Hypothalamus (tissue), 51 donors: ENCODE measurements at regions not wholly inside any gene's neighbourhood (a gene's known extent, or its start where the extent isn't known, plus 50 kb on each side); places are given as distances from the start of the nearest gene placed in this dataset.
A peak's percentile ranks its signal among the peaks of the same experiment; 100 is the strongest.

Experiments
- DNase-seq, 51 donors: peaks; one replicate each; lab custom pipeline; 2025; lab: John Stamatoyannopoulos, UW

DNA sequence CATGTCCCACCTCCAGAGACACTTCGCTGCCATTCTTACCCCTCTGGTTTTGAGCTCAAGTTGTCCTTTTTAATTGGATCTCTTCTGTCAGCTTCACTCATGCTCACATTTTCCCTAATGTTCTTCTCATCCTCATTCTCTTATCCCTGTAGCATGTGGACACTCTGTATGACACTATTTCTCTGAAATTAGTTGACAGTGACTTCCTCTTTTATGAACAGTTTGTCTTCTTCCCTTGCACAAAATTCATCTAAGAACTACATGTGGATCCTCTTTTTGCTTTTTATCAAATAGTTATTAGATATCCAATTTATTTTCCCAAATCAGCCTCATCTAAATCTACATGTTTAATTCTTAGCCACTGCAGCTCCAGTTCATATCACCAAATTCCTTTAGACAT lies 676.2 kb downstream of the MAT2B start:
- no peak for DNase-seq

DNA sequence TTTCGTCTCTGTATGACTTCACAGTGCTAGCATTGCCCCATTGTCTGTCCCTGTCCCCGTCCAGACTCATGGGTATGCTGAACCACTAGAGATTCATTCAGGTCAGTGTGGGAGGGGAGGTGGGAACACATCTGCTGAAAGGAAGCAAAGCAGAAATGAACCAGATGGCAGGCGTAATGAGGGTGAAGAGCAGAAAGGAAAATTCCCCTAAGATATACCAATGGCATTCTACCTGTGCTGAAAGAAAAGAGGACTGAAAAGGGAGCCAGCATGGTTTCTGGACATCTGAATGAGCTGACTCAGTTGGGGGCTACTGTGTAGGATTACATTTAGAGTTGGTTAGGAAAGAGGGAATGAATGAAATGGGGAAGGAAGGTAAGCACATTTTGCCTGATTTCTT lies 678.7 kb downstream of the MAT2B start:
- DNase-seq: no peak

DNA sequence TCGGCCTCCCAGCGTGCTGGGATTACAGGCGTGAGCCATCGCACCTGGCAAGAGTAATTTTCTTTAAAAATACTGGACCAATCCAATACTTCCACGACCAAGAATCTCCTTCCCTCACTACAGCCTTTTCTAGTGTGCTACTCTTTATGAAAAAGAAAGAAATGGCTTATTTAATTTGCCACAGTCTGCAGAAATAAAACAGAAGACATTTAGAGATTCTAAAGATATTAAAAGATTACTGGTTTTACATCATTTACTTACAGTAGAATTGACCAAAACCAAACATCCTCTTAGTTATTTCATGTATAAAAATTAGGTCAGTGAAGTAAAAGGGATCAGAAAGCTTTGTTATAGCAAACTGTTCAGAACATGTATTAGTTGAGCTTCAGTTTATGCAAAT lies 679.6 kb downstream of the MAT2B start:
- DNase-seq: no peak

DNA sequence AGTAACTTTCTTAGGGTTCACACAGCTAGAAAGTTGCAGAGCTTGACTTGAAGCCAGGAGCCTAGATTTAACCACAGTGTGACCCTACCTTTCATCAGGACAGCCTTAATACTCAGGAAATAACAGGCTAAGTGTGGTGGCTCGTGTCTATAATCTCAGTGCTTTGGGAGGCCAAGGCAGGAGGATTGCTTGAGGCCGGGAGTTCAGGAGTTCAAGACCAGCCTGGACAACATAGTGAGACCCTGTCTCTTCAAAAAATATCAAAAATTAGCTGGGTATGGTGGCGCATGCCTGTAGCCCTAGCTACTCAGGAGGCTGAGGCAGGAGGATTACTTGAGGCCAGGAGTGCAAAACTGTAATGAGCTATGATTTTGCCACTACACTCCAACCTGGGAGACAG lies 681.1 kb downstream of the MAT2B start:
- DNase-seq: no peak

DNA sequence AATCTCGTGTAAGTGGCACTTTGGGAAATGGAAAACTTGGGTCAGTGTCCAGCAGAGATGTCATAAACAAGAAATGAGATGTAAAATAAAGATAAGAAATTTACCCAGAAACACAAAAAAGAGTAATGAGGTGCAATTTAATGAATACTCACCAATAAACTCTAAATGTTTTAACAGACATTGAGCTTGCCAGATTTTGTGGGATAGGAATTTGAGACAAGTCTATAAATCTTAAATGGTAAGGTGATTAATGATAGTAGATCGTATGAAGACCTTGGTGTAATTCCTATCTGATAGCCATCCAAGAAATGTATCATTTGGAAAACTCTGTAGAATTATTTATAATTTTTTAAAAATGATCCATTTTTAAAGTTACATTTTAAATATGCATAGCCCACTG lies 682.4 kb downstream of the MAT2B start:
- no peak for DNase-seq

DNA sequence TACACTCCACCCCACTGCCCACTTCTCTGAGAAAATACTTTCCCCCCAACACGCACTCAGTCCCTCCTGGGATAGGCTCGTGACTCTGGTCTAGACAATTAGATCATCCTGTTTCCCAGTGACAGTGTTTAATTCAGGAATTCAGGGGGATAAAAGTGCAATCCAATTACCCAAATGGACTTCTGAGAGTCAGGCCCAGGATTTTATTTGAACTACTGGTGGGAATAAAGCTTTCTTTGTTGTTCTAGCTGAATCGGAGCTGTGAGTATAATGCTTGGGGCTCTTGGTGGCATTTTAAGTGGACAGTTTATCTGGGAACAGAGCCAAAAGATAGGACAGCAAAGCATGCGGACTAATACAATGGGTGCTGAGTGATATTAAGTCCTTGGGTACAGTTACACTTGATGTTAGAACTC lies 683.3 kb downstream of the MAT2B start:
- DNase-seq: peak in 1 of 51 donors; percentile 3

DNA sequence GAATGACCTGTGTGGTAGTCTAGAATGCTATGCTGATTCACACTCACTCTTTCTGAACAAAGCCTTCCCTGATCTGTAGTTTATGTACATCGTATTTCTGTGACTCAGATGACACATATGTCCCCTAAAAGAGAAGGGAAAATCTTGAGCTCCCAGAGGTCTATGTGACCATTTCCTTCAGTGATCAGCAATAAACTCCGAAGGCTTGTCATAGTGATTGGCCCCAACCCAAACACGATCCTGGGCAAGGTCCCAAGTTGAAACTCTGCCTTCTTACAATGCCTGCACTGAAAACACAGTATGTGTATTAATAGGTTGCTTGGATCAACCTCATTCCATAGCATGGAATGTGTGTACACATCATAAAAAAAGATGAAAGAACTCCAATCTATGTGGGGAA lies 685.8 kb downstream of the MAT2B start:
- peak in 4 of 51 donors; percentile 0 to 3 (median 2) for DNase-seq

DNA sequence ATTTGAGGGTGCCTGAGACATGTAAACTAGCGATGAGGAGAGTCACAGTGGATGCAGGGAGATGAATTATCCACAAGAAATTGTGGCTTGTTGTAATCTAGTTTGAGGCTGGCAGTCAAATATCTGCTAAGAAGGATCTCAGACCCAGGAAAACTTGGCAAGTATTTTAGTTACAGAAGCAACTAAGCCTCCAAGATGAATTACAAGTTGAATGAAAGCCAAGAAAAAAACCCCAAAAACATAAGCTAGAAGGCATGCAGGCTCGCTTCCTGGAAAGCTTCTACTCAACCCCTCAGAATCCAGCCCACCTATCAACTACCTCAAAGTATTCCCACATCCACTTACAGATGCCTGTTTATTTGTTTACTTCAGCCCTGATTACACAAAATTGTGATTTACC lies 696.9 kb downstream of the MAT2B start:
- DNase-seq: no peak

DNA sequence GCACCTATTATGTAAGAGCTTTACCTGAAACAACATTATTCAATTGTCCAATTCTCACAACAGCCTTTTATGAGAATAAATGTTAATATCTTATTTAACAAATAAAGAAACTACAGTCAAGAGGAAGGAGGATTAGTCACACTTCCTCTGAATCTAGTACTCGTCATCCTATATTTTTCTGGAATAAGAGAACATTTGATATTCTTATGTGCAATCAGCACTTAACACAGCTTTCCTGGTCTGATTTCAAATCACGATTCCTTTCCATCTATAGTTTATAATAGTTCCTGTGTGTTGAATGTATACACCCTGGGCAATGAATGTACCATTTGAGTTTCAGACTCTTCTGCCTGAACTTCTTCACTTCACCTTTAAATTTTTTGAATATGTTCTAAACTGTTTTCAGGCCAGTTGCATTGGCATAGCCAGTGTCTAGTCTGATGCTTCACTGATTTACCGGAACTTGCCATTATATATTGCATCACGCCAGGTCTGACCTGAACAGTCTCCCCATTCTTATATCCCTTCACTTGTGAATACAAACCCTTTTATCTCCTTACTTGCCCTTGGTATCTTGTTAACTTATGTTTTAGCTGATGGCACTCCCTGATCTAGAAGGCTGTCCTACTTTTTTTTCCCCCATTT lies 698.3 kb downstream of the MAT2B start:
- DNase-seq: no peak

DNA sequence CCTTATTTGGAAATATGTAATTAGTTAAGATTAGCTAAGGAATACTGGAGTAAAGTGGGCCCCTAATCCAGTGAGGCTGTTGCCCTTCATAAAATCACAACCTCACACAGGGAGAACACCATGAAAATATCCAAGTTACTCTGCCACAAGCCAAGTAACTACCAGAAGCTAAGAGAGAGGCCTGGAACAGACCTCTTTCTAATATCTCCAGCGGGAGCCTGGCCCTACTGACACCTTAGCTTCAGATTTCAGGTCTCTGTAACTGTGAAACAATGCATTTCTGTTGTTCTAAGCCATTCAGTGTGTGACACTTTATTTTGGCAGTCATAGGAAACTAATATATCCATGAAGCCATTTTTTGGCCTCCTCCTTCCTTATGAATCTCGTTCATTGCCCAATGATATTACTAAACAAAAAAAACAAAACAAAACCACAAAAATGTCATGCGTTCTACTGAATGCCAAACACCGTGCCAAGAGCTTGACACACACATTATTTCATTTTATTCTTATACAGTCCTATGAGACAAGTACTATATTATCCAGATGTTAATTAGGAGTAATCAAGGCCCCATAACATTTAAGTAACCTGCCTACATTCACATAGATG lies 699.0 kb downstream of the MAT2B start:
- no peak for DNase-seq

DNA sequence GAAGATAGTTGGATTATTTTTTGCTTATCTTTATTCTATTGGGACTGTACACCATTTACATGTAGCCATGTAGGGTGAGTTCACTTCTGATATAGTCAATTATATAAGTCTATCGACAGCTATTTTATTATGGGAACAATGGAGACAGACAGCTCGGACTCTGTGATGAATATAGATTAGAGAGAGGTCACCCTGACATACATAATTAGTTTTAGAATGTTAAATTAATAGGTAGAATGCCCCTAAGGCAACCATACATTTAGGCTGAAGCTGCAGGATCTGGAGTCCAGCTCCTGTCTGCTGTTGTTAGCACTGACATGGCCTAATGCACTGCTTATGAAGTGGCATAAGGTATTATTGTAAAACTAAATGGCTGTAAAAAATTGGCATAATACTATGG lies 700.8 kb downstream of the MAT2B start:
- no peak for DNase-seq

DNA sequence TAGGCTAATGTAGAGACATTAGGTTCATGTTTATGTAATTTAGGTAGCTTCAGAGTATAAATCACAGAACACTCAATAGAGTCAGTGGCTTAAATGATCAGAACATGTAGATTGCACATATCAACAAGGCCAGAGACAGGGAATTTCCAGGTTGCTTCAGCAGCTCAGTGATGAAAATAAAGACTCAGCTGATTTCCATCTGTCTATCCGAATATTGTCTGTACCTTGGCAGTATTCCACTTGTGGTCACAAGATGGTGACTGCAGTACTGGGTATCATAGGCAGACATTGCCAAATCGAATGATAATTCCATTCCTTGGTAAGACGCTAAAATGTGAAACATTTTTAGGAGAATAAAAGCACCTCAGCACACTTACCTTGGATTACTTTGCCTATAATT lies 702.2 kb downstream of the MAT2B start:
- DNase-seq: no peak

DNA sequence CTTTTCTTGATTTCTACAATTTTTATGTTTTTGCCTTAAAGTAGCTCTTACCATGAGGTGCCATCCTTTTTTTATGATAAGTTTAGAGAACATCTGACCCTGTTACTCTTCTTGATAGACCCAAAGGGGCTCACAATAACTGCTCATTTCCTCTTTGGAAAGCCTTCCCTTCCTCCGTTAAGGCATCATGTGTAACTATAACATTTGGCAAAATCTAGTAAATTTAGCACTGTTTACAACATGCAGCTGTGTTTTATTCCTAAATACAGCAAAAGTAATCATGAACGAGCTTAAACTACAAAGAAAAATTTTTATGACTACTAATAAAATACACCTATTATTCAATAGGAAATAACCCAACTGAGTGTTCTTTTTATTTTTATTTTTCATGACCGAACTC lies 705.1 kb downstream of the MAT2B start:
- DNase-seq: no peak

DNA sequence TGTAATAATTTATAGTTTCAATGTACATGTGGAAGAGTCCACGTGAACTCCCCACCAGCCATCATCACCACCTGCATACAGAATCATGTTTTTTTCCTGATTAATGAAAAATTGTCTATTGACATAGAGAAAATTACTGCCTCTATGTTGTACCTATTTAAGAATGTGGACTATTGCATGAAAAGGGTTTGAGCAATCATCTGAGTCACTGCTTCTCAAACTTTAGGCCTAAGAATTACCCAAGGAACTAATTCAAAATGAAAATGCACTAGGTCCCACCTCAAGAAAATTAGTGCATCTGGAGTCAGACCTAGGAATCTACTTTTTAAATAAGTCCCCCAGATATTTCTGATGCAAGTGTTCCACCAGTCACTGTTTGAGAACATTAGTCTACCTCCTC lies 709.3 kb downstream of the MAT2B start:
- DNase-seq: no peak

DNA sequence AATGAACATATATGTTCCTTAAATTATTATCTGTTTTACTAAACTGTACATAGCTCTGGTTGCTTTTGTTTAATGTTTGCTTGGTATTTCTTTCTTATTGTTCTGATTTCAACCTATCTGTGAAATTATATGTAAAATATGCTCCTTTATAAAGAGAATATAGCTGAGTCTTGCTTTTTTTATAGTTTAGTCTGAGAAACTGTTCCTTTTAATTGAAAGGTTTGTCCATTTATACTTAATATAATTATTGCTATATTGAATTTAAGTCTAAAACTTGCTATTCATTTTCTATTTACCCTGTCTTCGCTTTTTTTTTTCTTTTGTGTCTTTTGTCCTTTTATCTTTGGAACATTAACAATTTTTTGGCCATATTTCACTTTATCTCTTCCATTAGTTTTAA lies 712.0 kb downstream of the MAT2B start:
- no peak for DNase-seq

DNA sequence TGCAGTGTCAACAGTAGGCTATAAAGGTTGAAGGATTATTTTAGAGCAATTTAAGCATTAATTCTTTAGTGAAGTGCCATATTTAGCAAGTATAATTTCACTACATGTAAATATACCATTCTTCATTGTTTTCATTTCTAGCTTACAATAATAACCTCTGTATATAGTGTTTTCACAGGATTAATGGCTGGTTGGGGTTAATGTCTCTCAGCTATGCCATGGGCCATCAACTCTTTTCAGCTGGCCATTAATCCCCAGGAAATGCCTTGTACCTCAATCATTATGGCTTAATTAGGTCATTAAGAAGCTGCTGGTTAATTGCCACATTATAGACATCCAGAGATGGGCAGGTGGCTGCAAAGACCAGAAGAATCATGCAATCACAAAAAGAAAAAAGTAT lies 715.1 kb downstream of the MAT2B start:
- no peak for DNase-seq

DNA sequence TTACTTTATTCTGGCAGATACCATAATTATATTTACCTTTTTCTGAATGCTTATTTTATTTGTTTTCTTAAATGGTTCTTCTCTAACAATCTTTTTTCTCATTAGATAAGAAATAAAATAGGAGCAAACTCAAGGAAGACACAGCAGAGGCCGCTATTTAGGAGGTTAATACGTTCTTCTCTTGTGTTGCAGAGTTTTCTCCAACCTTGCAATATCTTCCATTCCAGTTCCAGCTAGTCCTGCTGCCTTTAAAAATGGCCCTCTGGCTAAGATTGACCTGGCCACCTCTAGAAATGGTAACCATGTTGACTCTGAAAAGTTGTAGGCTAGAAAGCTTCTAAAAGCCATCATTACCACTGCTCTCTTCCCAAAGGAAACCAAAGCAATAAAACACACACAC lies 718.8 kb downstream of the MAT2B start:
- DNase-seq: no peak

DNA sequence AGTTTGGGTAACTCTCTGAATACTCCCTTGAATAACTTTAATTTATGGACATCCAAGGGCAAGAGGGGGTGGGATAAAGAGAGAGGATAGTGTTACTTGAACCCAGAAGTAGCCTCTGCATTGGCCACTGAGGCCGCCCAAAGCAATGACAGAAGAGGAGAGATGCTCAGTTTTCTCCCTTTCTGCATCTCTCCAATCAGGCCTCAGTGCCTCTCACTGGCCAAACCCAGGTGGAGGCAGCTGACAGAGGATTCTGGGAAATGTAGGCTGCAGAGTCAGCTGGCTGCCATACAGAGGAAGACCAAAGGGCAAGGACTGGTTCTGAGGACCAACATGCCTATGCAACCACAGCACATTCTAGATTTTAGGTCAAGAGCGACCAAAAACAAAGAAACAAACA lies 719.4 kb downstream of the MAT2B start:
- DNase-seq: no peak

DNA sequence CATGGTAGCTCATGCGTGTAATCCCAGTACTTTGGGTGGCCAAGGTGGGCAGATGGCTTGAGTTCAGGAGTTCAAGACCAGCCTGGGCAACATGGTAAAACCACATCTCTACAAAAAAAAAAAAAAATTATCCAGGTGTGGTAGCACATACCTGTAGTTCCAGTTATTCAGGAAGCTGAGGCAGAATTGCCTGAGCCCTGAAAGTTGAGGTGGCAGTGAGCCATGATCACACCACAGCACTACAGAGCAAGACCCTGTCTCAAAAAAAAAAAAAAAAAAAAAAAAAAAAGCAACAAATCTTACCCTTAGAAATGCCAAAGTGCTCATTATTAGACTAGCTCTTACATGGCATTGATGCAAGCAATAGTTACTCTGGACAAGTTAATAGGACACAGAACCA lies 724.9 kb downstream of the MAT2B start:
- DNase-seq: no peak

DNA sequence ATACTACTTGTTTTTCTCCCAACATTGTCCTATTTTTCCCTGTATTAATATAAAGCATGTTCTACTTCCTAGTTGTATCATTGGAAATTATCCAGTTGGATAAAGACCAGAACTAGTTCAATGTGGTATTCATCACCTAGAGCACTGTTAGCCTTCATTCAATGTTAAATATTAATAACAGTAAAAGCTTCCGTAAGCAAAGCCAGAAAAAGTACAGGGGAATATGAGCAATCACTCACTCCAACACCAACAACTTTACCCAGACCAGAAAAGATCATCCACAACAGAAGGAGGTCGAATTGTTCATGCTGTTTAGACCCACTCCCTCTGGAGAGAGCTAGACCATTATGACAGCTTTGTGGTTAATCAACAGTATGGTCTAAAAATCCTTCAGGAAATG lies 728.4 kb downstream of the MAT2B start:
- no peak for DNase-seq

DNA sequence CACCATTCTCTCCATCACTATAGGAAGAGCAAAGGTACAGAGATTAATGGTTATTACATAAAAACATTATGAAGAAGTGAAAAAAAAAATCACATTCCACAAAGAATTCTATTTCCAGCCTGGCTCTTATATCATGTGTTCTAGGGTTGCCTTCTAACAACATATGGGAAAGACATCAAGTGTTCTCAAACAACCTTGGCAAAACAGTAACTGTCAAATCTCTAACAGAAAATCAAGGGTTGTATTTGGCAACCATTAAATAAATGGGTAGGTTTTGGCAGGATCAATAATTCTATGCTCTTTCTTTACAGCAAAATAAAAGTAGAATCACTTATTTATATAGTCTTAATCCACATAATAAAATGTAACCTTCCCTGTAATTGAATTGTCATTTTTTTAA lies 728.9 kb downstream of the MAT2B start:
- no peak for DNase-seq

DNA sequence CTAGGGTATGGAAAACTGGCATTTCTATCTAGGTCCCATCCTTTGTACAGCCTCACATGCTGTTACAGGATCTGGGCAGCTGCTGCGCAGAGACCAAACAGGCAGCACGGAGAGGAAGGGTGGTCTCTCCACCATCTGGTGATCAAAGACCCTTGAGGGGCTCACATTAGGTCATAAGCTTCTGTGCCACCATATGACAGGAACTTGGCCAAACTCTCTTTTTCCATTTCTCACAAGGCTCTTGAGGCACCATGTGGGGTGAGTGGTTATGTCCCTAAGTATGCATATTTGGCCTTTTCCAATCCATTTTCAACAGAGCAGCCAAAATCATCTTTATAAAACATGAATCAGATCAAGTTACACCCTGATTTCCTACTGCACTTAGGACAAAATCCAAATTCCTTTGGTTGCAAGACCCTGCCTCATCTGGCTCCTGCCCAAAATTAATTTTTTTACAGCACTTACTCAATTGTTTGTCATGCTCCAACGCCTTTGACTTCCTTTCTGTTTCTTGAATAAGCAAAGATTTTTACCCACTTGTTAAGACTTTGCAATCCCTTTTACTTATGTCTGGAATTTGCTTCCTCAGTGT lies 730.0 kb downstream of the MAT2B start:
- no peak for DNase-seq

DNA sequence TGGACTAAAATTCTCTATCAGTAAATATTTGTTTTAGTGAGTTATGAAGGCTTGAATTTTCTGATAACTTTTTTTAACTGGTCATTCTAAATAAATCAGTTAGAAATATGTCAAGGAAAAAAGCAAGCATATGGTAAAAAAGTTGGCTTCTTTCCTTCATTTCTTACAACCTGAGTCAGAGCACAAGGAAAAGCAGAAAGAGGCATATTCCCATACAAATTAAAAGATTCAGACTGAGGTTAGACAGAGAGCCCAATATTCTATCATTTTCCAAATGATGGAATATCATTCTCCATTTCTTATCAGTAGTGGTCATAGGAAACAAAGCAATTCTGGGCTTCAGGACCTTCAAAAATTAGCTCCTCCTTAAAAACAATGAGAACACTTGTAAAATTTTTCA lies 732.1 kb downstream of the MAT2B start:
- no peak for DNase-seq
